ENCODE measurements at regions not wholly inside any gene's neighbourhood (a gene's known extent, or its start where the extent isn't known, plus 50 kb on each side); places are given as distances from the start of the nearest gene placed in this dataset.
"Not testable (repeated sequence)": the region's sequence is repeated elsewhere in the genome, so short reads cannot be mapped to it uniquely, and the experiment has no call there.

GRCh38 chr7:65631236-65631635 is 241.6 kb upstream of the VKORC1L1 start:
- not testable (repeated sequence) for H3K4me3 Mint-ChIP-seq; H3K27ac Mint-ChIP-seq; ATAC-seq (replicated peaks); H3K4me1 Mint-ChIP-seq; H3K36me3 Mint-ChIP-seq (ENCODE audit: low read depth); H3K9me3 Mint-ChIP-seq; H3K27me3 Mint-ChIP-seq

GRCh38 chr7:65633587-65634404 is 239.1 kb upstream of the VKORC1L1 start:
- H3K4me3 Mint-ChIP-seq; H3K36me3 Mint-ChIP-seq (ENCODE audit: low read depth); ATAC-seq (replicated peaks); H3K27me3 Mint-ChIP-seq; H3K9me3 Mint-ChIP-seq; H3K4me1 Mint-ChIP-seq; H3K27ac Mint-ChIP-seq: not testable (repeated sequence)

GRCh38 chr7:65638918-65639317 is 234.0 kb upstream of the VKORC1L1 start:
- H3K9me3 Mint-ChIP-seq; H3K4me1 Mint-ChIP-seq; H3K27ac Mint-ChIP-seq; ATAC-seq (replicated peaks); H3K36me3 Mint-ChIP-seq (ENCODE audit: low read depth); H3K27me3 Mint-ChIP-seq; H3K4me3 Mint-ChIP-seq: not testable (repeated sequence)

- not testable (repeated sequence) for H3K27me3 Mint-ChIP-seq; H3K9me3 Mint-ChIP-seq; H3K4me1 Mint-ChIP-seq; H3K4me3 Mint-ChIP-seq; H3K27ac Mint-ChIP-seq; ATAC-seq (replicated peaks); H3K36me3 Mint-ChIP-seq (ENCODE audit: low read depth)
Measured at GRCh38 chr7:65639717-65640116, 233.2 kb upstream of the VKORC1L1 start.

GRCh38 chr7:65643498-65643897 is 229.4 kb upstream of the VKORC1L1 start:
- peak; percentile 9 for ATAC-seq (replicated peaks)
- not testable (repeated sequence) for H3K27me3 Mint-ChIP-seq; H3K4me1 Mint-ChIP-seq; H3K4me3 Mint-ChIP-seq; H3K36me3 Mint-ChIP-seq (ENCODE audit: low read depth); H3K9me3 Mint-ChIP-seq; H3K27ac Mint-ChIP-seq

- H3K36me3 Mint-ChIP-seq (ENCODE audit: low read depth); H3K9me3 Mint-ChIP-seq; H3K27me3 Mint-ChIP-seq; H3K4me3 Mint-ChIP-seq; H3K4me1 Mint-ChIP-seq; ATAC-seq (replicated peaks); H3K27ac Mint-ChIP-seq: not testable (repeated sequence)
Measured at GRCh38 chr7:65647153-65647964, 225.5 kb upstream of the VKORC1L1 start.

GRCh38 chr7:65651174-65651573 is 221.7 kb upstream of the VKORC1L1 start:
- not testable (repeated sequence) for H3K36me3 Mint-ChIP-seq (ENCODE audit: low read depth); H3K27me3 Mint-ChIP-seq; H3K4me3 Mint-ChIP-seq; ATAC-seq (replicated peaks); H3K27ac Mint-ChIP-seq; H3K9me3 Mint-ChIP-seq; H3K4me1 Mint-ChIP-seq

- not testable (repeated sequence) for H3K36me3 Mint-ChIP-seq (ENCODE audit: low read depth); H3K27ac Mint-ChIP-seq; ATAC-seq (replicated peaks); H3K27me3 Mint-ChIP-seq; H3K9me3 Mint-ChIP-seq; H3K4me1 Mint-ChIP-seq; H3K4me3 Mint-ChIP-seq
Measured at GRCh38 chr7:65651826-65652592, 220.9 kb upstream of the VKORC1L1 start.

- not testable (repeated sequence) for H3K4me1 Mint-ChIP-seq; ATAC-seq (replicated peaks); H3K4me3 Mint-ChIP-seq; H3K36me3 Mint-ChIP-seq (ENCODE audit: low read depth); H3K27me3 Mint-ChIP-seq; H3K27ac Mint-ChIP-seq; H3K9me3 Mint-ChIP-seq
Measured at GRCh38 chr7:65652669-65653068, 220.2 kb upstream of the VKORC1L1 start.

GRCh38 chr7:65656494-65657188 is 216.2 kb upstream of the VKORC1L1 start:
- H3K4me3 Mint-ChIP-seq; H3K9me3 Mint-ChIP-seq; H3K27me3 Mint-ChIP-seq; ATAC-seq (replicated peaks); H3K36me3 Mint-ChIP-seq (ENCODE audit: low read depth); H3K27ac Mint-ChIP-seq; H3K4me1 Mint-ChIP-seq: not testable (repeated sequence)

- not testable (repeated sequence) for H3K4me3 Mint-ChIP-seq; H3K36me3 Mint-ChIP-seq (ENCODE audit: low read depth); H3K27me3 Mint-ChIP-seq; H3K27ac Mint-ChIP-seq; H3K4me1 Mint-ChIP-seq; H3K9me3 Mint-ChIP-seq; ATAC-seq (replicated peaks)
Measured at GRCh38 chr7:65683362-65683761, 189.5 kb upstream of the VKORC1L1 start.

GRCh38 chr7:65699026-65699714 is 173.7 kb upstream of the VKORC1L1 start:
- H3K4me1 Mint-ChIP-seq; H3K4me3 Mint-ChIP-seq; H3K27ac Mint-ChIP-seq; H3K36me3 Mint-ChIP-seq (ENCODE audit: low read depth); H3K9me3 Mint-ChIP-seq; H3K27me3 Mint-ChIP-seq; ATAC-seq (replicated peaks): not testable (repeated sequence)

- H3K4me1 Mint-ChIP-seq; H3K36me3 Mint-ChIP-seq (ENCODE audit: low read depth); H3K9me3 Mint-ChIP-seq; H3K4me3 Mint-ChIP-seq; ATAC-seq (replicated peaks); H3K27ac Mint-ChIP-seq; H3K27me3 Mint-ChIP-seq: not testable (repeated sequence)
Measured at GRCh38 chr7:65699715-65700356, 173.0 kb upstream of the VKORC1L1 start.
